Upper lobe of left lung (tissue), 6 donors: ENCODE measurements at regions not wholly inside any gene's neighbourhood (a gene's known extent, or its start where the extent isn't known, plus 50 kb on each side); places are given as distances from the start of the nearest gene placed in this dataset.
"Not testable (repeated sequence)": the region's sequence is repeated elsewhere in the genome, so short reads cannot be mapped to it uniquely, and the experiment has no call there.

Source experiments
- ATAC-seq, 2 donors: fragments of 200-7000 bp; cut with Tn5 transposase; one replicate each; pipeline ENCODE4 v1.9.1; 2022; ENCODE audit warnings: mild to moderate bottlenecking in 2 of 2, moderate library complexity in 2 of 2; ENCODE audit not compliant: low FRiP score in 2 of 2
- DNase-seq, 2 donors: peaks; one replicate each; pipeline ENCODE4 v3.0.0-alpha.2; 2019 to 2020
- H3K27ac ChIP-seq, 4 donors: fragments of 200-600 bp; sonication (generic); one replicate each; pipeline ENCODE4 v1.5.1; 2016 to 2019
- H3K27me3 ChIP-seq, 4 donors: fragments of 200-600 bp; sonication (generic); one replicate each; pipeline ENCODE4 v1.5.1; 2017 to 2019
- H3K36me3 ChIP-seq, 4 donors: fragments of 200-600 bp; sonication (generic); one replicate each; pipeline ENCODE4 v1.5.1; 2016 to 2019
- H3K4me1 ChIP-seq, 4 donors: fragments of 200-600 bp; sonication (generic); one replicate each; pipeline ENCODE4 v1.5.1; 2018 to 2019
- H3K4me3 ChIP-seq, 4 donors: fragments of 200-600 bp; sonication (generic); one replicate each; pipeline ENCODE4 v1.5.1; 2017 to 2019; ENCODE audit warnings: mild to moderate bottlenecking in 2 of 4, moderate library complexity in 1 of 4
- H3K9me3 ChIP-seq, 4 donors: fragments of 200-600 bp; sonication (generic); one replicate each; pipeline ENCODE4 v1.5.1; 2018 to 2019
- CTCF ChIP-seq, 6 experiments: fragments of 450-650 bp in 4 of 6; fragments of 200-600 bp in 2 of 6; sonication (generic) in 2 of 6; IDR thresholded peaks; one replicate each; pipeline ENCODE4 v1.5.1; 2016 to 2019; ENCODE audit warnings: antibody characterized with exemption in 6 of 6
- EP300 ChIP-seq, 4 donors: sonication (generic); formaldehyde crosslinking; IDR thresholded peaks; one replicate each; pipeline ENCODE4 v1.5.1; 2017; ENCODE audit warnings: antibody characterized with exemption in 4 of 4, control low read depth in 2 of 4
- POLR2A ChIP-seq, 4 donors: fragments of 450-650 bp; IDR thresholded peaks; one replicate each; pipeline ENCODE4 v1.5.1; 2016 to 2017; ENCODE audit warnings: antibody characterized with exemption in 4 of 4, mild to moderate bottlenecking in 2 of 4
- POLR2AphosphoS5 ChIP-seq, 2 donors: sonication (generic); formaldehyde crosslinking; IDR thresholded peaks; one replicate each; pipeline ENCODE4 v1.5.1; 2017; ENCODE audit warnings: antibody characterized with exemption in 2 of 2
- WGBS, 2 donors: methylation state at CpG; one replicate each; pipeline ENCODE4 v1.1.5; 2017 to 2018; 5-methylcytosine and 5-hydroxymethylcytosine counted together
- donor health status: DM: no; HTN: no; CAD: no; lungs with moderate emphysema.
- donor health status: DM: no; HTN: yes; CAD: no; lungs with severe emphysema.

GRCh38 chr4:86413426-86413825 is 53.6 kb upstream of the MAPK10 start:
- ATAC-seq, H3K9me3 ChIP-seq, H3K36me3 ChIP-seq, H3K4me1 ChIP-seq, H3K4me3 ChIP-seq, H3K27me3 ChIP-seq, H3K27ac ChIP-seq: not testable (repeated sequence)
- 89% methylated on average over 5 of the region's 5 CpGs; no CpG with 5 or more reads in 1 of the 2 donors for WGBS, 2 donors
- DNase-seq = peak in 1 of 2 donors; percentile 8

GRCh38 chr4:86414686-86415085 is 54.8 kb upstream of the MAPK10 start:
- no peaks in the 10 kb centered on the region for H3K27me3 ChIP-seq
- ATAC-seq = no peak
- no peak for DNase-seq
- no peak overlapping the region for H3K4me3 ChIP-seq
- TF ChIP-seq EP300 (IDR thresholded peaks at IDR 0.05) (no peak), POLR2AphosphoS5 (IDR thresholded peaks at IDR 0.05) (no peak), POLR2A (IDR thresholded peaks at IDR 0.05) (no peak), CTCF (IDR thresholded peaks at IDR 0.05) (no peak)
- H3K4me1 ChIP-seq = no peaks in the 10 kb centered on the region
- WGBS, 2 donors = 79 to 84% methylated on average over 2 of the region's 2 CpGs
- no peaks in the 10 kb centered on the region for H3K9me3 ChIP-seq
- H3K36me3 ChIP-seq = no peaks in the 10 kb centered on the region
- H3K27ac ChIP-seq = no peak overlapping the region

GRCh38 chr4:86416081-86416480 is 56.2 kb upstream of the MAPK10 start:
- TF ChIP-seq POLR2A (IDR thresholded peaks at IDR 0.05) (no peak), EP300 (IDR thresholded peaks at IDR 0.05) (no peak), POLR2AphosphoS5 (IDR thresholded peaks at IDR 0.05) (no peak), CTCF (IDR thresholded peaks at IDR 0.05) (no peak)
- DNase-seq (no peak), ATAC-seq (no peak)
- Histone ChIP-seq H3K4me1 (no peaks in the 10 kb centered on the region), H3K4me3 (no peak overlapping the region), H3K27me3 (no peaks in the 10 kb centered on the region), H3K9me3 (no peaks in the 10 kb centered on the region), H3K27ac (no peak overlapping the region), H3K36me3 (no peaks in the 10 kb centered on the region)
- 84 to 85% methylated on average over 3 of the region's 3 CpGs for WGBS, 2 donors

GRCh38 chr4:86421461-86421860 is 61.6 kb upstream of the MAPK10 start:
- Histone ChIP-seq H3K27me3 (no peaks in the 10 kb centered on the region), H3K36me3 (no peaks in the 10 kb centered on the region), H3K9me3 (no peaks in the 10 kb centered on the region), H3K27ac (no peak overlapping the region), H3K4me1 (no peaks in the 10 kb centered on the region), H3K4me3 (no peak overlapping the region)
- no peak for TF ChIP-seq POLR2AphosphoS5 (IDR thresholded peaks at IDR 0.05)
- no peak for TF ChIP-seq EP300 (IDR thresholded peaks at IDR 0.05)
- TF ChIP-seq POLR2A (IDR thresholded peaks at IDR 0.05) = no peak
- TF ChIP-seq CTCF (IDR thresholded peaks at IDR 0.05) = no peak
- no peak for ATAC-seq
- WGBS, 2 donors = 86% methylated on average over 6 of the region's 6 CpGs
- DNase-seq = no peak

- Histone ChIP-seq H3K4me1 (no peaks in the 10 kb centered on the region), H3K4me3 (no peak overlapping the region), H3K9me3 (no peaks in the 10 kb centered on the region), H3K27me3 (no peaks in the 10 kb centered on the region), H3K27ac (no peak overlapping the region), H3K36me3 (no peaks in the 10 kb centered on the region)
- no peak for DNase-seq
- 71 to 83% methylated on average over 6 of the region's 6 CpGs for WGBS, 2 donors
- TF ChIP-seq POLR2A (IDR thresholded peaks at IDR 0.05) (no peak), EP300 (IDR thresholded peaks at IDR 0.05) (no peak)
- ATAC-seq = no peak
Observed at GRCh38 chr4:86431543-86432116, 71.8 kb upstream of the MAPK10 start.

GRCh38 chr4:86432559-86433134 is 72.8 kb upstream of the MAPK10 start:
- Histone ChIP-seq H3K4me1 (no peaks in the 10 kb centered on the region), H3K27me3 (no peaks in the 10 kb centered on the region), H3K27ac (no peak overlapping the region), H3K9me3 (no peaks in the 10 kb centered on the region), H3K4me3 (no peak overlapping the region), H3K36me3 (no peaks in the 10 kb centered on the region)
- DNase-seq = no peak
- ATAC-seq = no peak
- TF ChIP-seq POLR2AphosphoS5 (IDR thresholded peaks at IDR 0.05) (no peak), EP300 (IDR thresholded peaks at IDR 0.05) (no peak), CTCF (IDR thresholded peaks at IDR 0.05) (no peak), POLR2A (IDR thresholded peaks at IDR 0.05) (no peak)
